Activated CD4-positive, alpha-beta T cell treated with anti-CD3 and anti-CD28 coated beads for 24 hours (primary cell): ENCODE measurements at regions not wholly inside any gene's neighbourhood (a gene's known extent, or its start where the extent isn't known, plus 50 kb on each side); places are given as distances from the start of the nearest gene placed in this dataset.

Source experiments
- DNase-seq, 2 donors: peaks; one replicate each; pipeline ENCODE4 v3.0.0-alpha.2; 2020; ENCODE audit warnings: low read depth in 2 of 2

DNA sequence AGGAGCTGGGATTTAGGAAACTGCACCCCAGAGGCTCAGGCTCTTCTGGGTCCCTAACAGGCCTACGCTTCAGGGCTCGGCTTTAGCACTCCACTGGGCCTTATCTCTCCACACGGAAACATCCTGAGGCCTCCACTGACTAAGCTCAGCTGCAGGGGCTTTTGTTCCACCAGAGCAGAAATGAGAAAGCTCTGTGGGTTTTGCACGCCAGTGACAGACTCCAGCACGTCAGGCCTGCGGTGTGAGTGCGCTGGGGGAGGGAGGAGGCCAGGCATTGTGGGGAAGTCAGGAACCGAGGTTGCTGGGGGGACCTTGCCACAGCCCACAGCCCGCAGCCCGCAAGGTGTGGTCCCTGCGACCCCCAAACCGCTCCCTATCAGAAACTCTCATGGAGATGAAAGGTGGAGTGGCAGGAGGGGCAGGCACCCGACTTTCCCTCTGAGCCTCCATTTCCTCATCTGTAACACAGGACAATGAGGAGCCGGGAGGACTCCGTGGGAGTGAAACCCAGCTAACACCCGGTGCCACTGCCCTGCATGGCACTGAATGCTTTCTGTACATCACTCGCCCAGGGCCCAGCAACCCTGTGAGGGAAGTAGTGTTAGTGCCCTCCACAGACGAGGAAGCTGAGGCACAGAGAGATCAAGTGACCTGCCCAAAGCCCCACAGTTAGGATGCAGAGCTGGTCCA is 106.5 kb downstream of the TPRA1 start:
- DNase-seq: peak in 1 of 2 donors; percentile 40

GRCh38 chr3:127483005-127483641 is 107.4 kb downstream of the TPRA1 start:
- no peak for DNase-seq

- no peak for DNase-seq
Observed at GRCh38 chr3:127482216-127483004, 108.1 kb downstream of the TPRA1 start.

GRCh38 chr3:127480196-127480954 is 110.2 kb downstream of the TPRA1 start:
- no peak for DNase-seq

DNA sequence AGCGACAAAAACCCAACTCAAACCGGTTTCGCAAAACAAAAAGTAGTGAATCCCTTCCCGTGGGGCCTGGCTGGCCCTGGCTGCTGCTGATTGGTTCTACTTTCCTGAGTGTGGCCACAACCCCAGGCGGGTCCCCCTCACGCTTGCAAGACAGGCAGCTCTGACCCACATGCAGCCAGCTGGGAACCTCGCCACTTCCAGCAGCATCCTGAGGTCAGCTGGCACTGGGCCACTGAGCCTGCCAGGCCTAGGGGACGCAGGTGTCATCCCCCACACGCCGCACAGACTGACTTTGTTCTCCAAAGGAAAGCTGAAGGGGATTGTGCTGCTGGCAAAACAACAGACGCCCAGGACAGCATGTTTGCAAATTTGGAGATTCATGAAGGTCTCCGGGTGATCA is 111.1 kb downstream of the TPRA1 start:
- DNase-seq: no peak

GRCh38 chr3:127478922-127479321 is 111.6 kb downstream of the TPRA1 start:
- no peak for DNase-seq

DNA sequence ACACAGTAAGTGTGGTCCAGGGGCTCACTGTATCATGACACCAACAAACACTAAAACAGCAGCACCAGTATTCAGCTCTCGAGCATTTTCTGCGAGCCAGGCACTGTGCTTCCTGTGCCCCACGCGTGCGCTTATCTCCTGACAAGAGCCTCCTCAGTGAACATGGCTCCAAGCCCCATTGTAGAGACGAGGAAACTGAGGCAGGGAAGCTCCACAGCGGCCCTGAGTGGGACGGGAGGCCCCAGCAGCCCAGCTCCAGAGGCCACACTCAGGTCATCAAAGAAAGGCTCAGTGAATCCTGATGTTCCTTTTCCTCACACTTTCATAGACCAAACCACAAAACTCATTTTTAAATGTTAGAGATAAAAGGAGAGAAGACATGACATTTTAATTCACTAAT is 113.1 kb downstream of the TPRA1 start:
- no peak for DNase-seq

DNA sequence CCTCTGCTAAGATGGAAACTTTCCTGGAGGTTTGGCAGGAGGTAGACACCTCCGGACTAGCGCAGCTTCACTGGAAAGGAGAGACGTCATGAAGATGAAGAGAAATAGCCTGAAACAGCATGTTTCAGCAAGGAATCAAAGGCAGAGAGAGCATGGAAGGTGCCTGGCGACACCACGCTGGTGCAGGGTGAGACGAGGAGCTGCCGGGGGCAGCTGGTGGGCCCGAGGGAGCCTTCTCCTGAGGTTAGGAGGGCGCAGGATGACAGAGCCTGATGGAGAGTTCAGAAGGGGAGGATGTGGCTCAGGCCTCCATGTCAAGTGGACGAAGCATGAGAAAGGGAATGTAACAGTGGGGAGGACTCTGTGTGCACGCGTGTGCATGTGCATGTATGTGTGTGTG is 113.6 kb downstream of the TPRA1 start:
- no peak for DNase-seq

GRCh38 chr3:127475975-127476705 is 114.4 kb downstream of the TPRA1 start:
- DNase-seq: no peak

GRCh38 chr3:127475391-127475790 is 115.1 kb downstream of the TPRA1 start:
- no peak for DNase-seq

GRCh38 chr3:127473244-127474024 is 117.1 kb downstream of the TPRA1 start:
- no peak for DNase-seq

- no peak for DNase-seq
Observed at GRCh38 chr3:127472506-127472905, 118.0 kb downstream of the TPRA1 start.

- no peak for DNase-seq
Observed at GRCh38 chr3:127471142-127471541, 119.4 kb downstream of the TPRA1 start.

DNA sequence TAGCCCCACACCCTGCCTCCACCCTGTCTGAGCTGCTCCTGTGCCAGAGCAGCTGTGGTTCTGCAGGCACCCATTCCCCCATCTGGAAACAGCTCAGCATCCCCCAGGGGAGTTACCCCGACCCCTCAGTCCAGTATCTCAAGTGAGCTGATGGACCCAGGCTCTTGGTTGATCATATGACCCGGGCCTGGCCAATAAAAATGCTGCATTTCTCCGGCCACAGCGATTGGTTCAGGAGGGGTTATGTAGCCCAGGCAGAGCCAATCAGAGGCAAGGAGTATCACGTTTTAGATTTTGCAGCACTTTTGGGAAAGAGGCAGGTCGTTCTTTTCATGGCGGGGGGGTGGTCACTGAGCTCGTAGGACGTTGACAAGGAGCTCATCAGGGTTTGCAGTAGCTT is 120.8 kb downstream of the TPRA1 start:
- DNase-seq: no peak

DNA sequence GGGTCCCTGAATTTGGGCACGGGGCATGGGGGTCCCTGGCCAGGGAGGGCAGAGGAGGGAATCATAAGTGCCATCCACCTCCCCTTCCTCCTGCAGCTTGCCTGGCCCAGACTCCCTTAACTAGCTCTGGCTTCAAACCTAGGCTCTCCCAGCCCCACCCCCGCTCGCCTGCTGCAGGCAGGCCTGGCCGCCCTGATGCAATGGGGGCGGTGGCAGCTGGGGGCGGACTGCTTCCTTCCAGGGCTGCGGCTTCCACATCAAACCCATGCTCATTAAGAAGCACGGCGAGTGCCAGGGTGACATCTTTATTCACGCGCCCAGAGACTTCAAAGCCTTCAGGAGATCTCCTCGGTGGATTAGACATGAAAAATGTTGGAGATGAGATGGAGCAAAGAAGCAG is 123.1 kb downstream of the TPRA1 start:
- DNase-seq: no peak

- no peak for DNase-seq
Observed at GRCh38 chr3:127464642-127465041, 125.9 kb downstream of the TPRA1 start.

DNA sequence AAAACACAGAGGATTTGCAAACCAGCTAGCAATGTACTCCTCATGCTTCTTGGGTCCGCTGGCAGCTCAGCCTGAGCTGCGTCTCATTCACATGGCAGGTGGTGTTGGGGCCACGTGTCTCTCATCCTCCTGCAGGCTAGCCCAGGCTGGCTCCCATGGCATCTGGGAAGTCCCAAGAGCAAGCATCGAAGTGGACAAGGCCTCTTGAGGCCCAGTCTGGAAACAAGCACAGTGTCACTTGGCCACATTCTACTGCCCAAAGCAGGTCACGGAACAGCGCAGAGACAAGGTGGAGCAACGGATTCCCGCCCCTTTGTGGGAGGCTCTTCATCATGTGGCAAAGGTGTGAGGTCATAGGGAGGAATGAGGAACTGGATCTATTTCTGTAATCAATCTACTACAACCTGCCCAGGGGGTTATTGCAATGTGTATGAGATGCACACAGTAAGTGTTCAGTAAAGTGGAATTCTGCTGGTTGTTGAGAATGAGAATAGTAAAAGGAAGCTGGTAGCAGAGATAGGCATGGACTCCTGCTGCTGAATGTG is 128.3 kb downstream of the TPRA1 start:
- DNase-seq: no peak

- DNase-seq: no peak
Observed at GRCh38 chr3:127461286-127461910, 129.1 kb downstream of the TPRA1 start.

- DNase-seq: no peak
Observed at GRCh38 chr3:127459891-127460290, 130.6 kb downstream of the TPRA1 start.
